HepG2 (cell line): ENCODE measurements at regions not wholly inside any gene's neighbourhood (a gene's known extent, or its start where the extent isn't known, plus 50 kb on each side); places are given as distances from the start of the nearest gene placed in this dataset.
"Not testable (repeated sequence)": the region's sequence is repeated elsewhere in the genome, so short reads cannot be mapped to it uniquely, and the experiment has no call there.

Experiments used
- ATAC-seq: fragments of 200-7000 bp; cut with Tn5 transposase; 3 replicates; pipeline ENCODE4 v1.9.1; 2020; ENCODE audit warnings: mild to moderate bottlenecking, moderate library complexity
- BruUV-seq: library from RNA; stranded (reverse); fragments of 400-500 nt; replicated peaks from 2 replicates; lab custom pipeline; 2021; lab: Mats Ljungman, UMichigan
- CTCF ChIA-PET: fragments of 300-600 bp; formaldehyde crosslinking; extraction: SDS; loops from one replicate; lab custom pipeline; 2021; ENCODE audit warnings: low total read pairs, inconsistent platforms, low intra/inter-chr PET ratio; lab: Yijun Ruan, JAX
- POLR2A ChIA-PET: fragments of 350-600 bp; sonication (Branson Sonifier 250); formaldehyde crosslinking; loops from one replicate; lab custom pipeline; 2020; ENCODE audit warnings: antibody characterized with exemption, inconsistent platforms; lab: Yijun Ruan, JAX
- DNase-seq: peaks from one replicate; pipeline ENCODE4 v3.0.0-alpha.2; 2015; ENCODE audit warnings: low spot score
- FAIRE-seq: peaks from 3 replicates; lab custom pipeline; 2011; peaks lifted over from hg19 to GRCh38; lab: Jason Lieb, UNC
- H2AFZ ChIP-seq: one replicate; pipeline ENCODE4 v1.6.1; 2011; ENCODE audit warnings: low read length, inconsistent platforms
- H3K27ac ChIP-seq: fragments of 300-600 bp; 3 replicates; pipeline ENCODE4 v1.8.0; 2011; ENCODE audit warnings: mixed run types, mild to moderate bottlenecking, mixed read lengths, low read length, inconsistent platforms; ENCODE audit not compliant: insufficient read depth; ENCODE audit errors: extremely low read length
- H3K27me3 ChIP-seq, 2 experiments: fragments of 200-600 bp in 1 of 2; 2 replicates in 1 of 2; 3 replicates in 1 of 2; pipeline versions ENCODE4 v1.6.0 to v1.8.0; 2011; ENCODE audit warnings: low read length in 2 of 2, mild to moderate bottlenecking in 2 of 2, moderate library complexity in 2 of 2, inconsistent platforms in 1 of 2; ENCODE audit not compliant: insufficient read depth in 2 of 2, control insufficient read depth in 1 of 2
- H3K36me3 ChIP-seq, 2 experiments: fragments of 200-600 bp in 1 of 2; replicated peaks in 1 of 2; 2 replicates in 1 of 2; 3 replicates in 1 of 2; pipeline versions ENCODE4 v1.5.1 to v1.8.0; 2011; ENCODE audit warnings: low read length in 2 of 2, inconsistent platforms in 1 of 2; ENCODE audit not compliant: insufficient read depth in 2 of 2, control insufficient read depth in 1 of 2
- H3K4me1 ChIP-seq: 2 replicates; pipeline ENCODE4 v1.5.1; 2012; ENCODE audit warnings: low read length, inconsistent platforms; ENCODE audit not compliant: insufficient read depth
- H3K4me2 ChIP-seq: 2 replicates; pipeline ENCODE4 v1.6.0; 2011; ENCODE audit warnings: low read depth, low read length, inconsistent platforms
- H3K4me3 ChIP-seq, 3 experiments: fragments of 200-600 bp in 1 of 3; sonication (generic), shearing (Covaris generic) in 1 of 3; replicated peaks in 1 of 3; 2 replicates each; pipeline ENCODE4 v1.5.1; 2011 to 2016; ENCODE audit warnings: low read length in 3 of 3, inconsistent platforms in 2 of 3, low read depth in 2 of 3, mild to moderate bottlenecking in 2 of 3, control low read depth in 1 of 3, mixed read lengths in 1 of 3; ENCODE audit not compliant: insufficient read depth in 1 of 3
- H3K79me2 ChIP-seq: one replicate; pipeline ENCODE4 v1.6.1; 2011; ENCODE audit warnings: low read length, inconsistent platforms; ENCODE audit not compliant: insufficient read depth
- H3K9ac ChIP-seq: 2 replicates; pipeline ENCODE4 v1.6.0; 2011; ENCODE audit warnings: mild to moderate bottlenecking, low read depth, low read length, inconsistent platforms; ENCODE audit not compliant: insufficient read depth
- H3K9me3 ChIP-seq: 2 replicates; pipeline ENCODE4 v1.5.1; 2012; ENCODE audit warnings: mild to moderate bottlenecking, low read length
- H4K20me1 ChIP-seq: 2 replicates; pipeline ENCODE4 v1.6.0; 2011; ENCODE audit warnings: inconsistent platforms, mild to moderate bottlenecking, low read length, moderate library complexity; ENCODE audit not compliant: insufficient read depth
- whole genome bisulfite sequencing: methylation state at CpG from one replicate; pipeline ENCODE4 v1.1.6; 2017; ENCODE audit warnings: low lambda C conversion rate; 5-methylcytosine and 5-hydroxymethylcytosine counted together
- in situ Hi-C: cut with HindIII; loops from 2 replicates; pipeline ENCODE4 v1.10.0; 2017; ENCODE audit warnings: low pct_unique_long_range_greater_than_20kb; ENCODE audit not compliant: extremely low pct_ligation_motif_present
- intact Hi-C: fragments of 100-400 bp; cut with micrococcal nuclease; formaldehyde crosslinking; loops from one replicate; pipeline ENCODE4 v1.10.0; 2022; ENCODE audit not compliant: unreplicated experiment

DNA sequence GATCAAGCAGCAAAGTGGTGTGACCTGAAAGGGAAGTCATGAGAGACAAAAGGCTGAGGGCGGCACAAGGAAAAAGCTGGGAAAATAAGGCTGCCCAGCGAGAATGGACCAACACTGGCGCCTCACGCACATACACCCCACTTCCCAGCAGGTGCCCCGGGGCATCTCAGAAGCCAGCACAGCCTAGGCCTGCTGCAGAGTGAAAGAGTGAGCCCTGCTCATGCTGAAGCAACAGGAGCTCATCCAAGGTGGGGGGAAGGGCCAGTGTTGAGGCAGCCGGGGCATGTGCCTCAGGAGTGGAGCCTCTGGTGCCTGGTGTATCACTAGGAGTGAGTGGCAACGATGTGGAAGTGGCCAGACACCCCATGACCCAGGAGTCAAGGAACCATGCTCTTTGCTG is 158.8 kb downstream of the SPATA31A6 start:
- H3K4me2 ChIP-seq, H3K9me3 ChIP-seq, H3K9ac ChIP-seq, H3K4me3 ChIP-seq, H3K79me2 ChIP-seq, H3K4me1 ChIP-seq, FAIRE-seq, DNase-seq, ATAC-seq, H3K27ac ChIP-seq, in situ Hi-C loops, H3K27me3 ChIP-seq, CTCF ChIA-PET, H3K36me3 ChIP-seq, BruUV-seq, POLR2A ChIA-PET, H4K20me1 ChIP-seq, H2AFZ ChIP-seq, intact Hi-C loops: not testable (repeated sequence)
- 42% methylated on average over 5 of the region's 7 CpGs for WGBS

DNA sequence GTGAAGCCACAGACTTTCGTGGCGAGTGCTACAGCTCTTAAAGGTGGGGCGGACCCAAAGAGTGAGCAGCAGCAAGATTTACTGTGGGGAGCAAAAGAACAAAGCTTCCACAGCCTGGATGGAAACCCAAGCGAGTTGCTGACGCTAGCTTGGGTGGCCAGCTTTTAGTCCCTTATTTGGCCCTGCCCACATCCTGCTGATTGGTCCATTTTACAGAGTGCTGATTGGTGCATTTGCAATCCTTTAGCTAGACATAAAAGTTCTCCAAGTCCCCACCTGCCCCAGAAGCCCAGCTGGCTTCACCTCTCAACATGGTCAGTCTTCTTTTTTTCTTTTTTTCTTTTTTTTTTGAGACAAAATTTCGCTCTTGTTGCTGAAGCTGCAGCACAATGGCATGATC is 161.0 kb downstream of the SPATA31A6 start:
- H2AFZ ChIP-seq, intact Hi-C loops, in situ Hi-C loops, H3K4me1 ChIP-seq, H4K20me1 ChIP-seq, FAIRE-seq, H3K27me3 ChIP-seq, H3K4me2 ChIP-seq, H3K27ac ChIP-seq, H3K36me3 ChIP-seq, H3K9ac ChIP-seq, H3K4me3 ChIP-seq, ATAC-seq, POLR2A ChIA-PET, DNase-seq, CTCF ChIA-PET, BruUV-seq, H3K9me3 ChIP-seq, H3K79me2 ChIP-seq: not testable (repeated sequence)
- WGBS, result 34% methylated on average over 6 of the region's 6 CpGs

DNA sequence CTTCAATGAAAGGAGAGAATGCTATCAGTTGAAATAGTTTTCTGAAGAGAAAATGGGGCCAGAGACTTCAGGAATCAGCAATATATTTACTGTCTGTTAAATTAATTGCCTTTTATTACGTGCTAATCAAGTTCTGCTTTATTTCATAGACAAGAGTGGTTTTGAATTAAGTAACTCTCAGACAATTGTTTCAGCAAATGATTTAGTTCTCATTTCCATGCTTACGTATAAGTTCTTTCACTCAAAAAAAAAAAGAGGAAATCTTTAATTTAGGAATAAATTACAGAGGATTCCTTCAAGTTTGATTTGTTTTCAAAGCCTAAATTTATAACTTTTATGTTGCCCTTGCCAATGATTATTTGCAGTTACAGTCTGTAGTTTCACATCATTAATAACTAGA is 163.5 kb downstream of the SPATA31A6 start:
- BruUV-seq, H3K4me1 ChIP-seq, H3K36me3 ChIP-seq, H3K27me3 ChIP-seq, H3K4me3 ChIP-seq, H3K27ac ChIP-seq, intact Hi-C loops, ATAC-seq, DNase-seq, H4K20me1 ChIP-seq, H3K9me3 ChIP-seq, POLR2A ChIA-PET, H3K4me2 ChIP-seq, H3K79me2 ChIP-seq, H3K9ac ChIP-seq, in situ Hi-C loops, FAIRE-seq, H2AFZ ChIP-seq, CTCF ChIA-PET: not testable (repeated sequence)
- WGBS, result 48% methylated on average over 2 of the region's 2 CpGs

DNA sequence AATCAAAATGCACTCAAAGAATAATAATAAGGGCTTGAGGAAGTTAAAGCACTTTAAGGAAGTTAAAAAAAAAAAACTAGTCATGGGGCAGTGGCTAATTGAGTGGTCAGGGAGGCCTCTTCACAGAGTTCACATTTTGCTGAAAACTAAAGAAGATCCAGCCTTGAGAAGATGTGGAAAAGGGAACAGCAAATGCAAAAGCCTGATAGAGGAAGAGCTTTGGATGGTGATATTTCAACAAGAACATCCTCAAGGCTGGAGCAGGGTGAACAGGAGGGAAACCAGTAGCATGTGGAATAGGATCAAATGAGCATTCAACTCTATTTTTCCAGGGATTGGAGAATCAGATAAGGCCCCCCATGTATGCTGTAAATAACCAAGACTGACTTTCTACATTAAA is 165.7 kb downstream of the SPATA31A6 start:
- H3K27me3 ChIP-seq, H3K4me3 ChIP-seq, H3K36me3 ChIP-seq, FAIRE-seq, intact Hi-C loops, H3K4me2 ChIP-seq, H3K4me1 ChIP-seq, BruUV-seq, H3K27ac ChIP-seq, H3K9me3 ChIP-seq, DNase-seq, POLR2A ChIA-PET, H4K20me1 ChIP-seq, H3K9ac ChIP-seq, H3K79me2 ChIP-seq, in situ Hi-C loops, ATAC-seq, CTCF ChIA-PET, H2AFZ ChIP-seq: not testable (repeated sequence)
